ENCODE measurements at regions not wholly inside any gene's neighbourhood (a gene's known extent, or its start where the extent isn't known, plus 50 kb on each side); places are given as distances from the start of the nearest gene placed in this dataset.

GRCh38 chr5:68543212-68543611 lies 327.7 kb downstream of the PIK3R1 start:
- DNase-seq: no peak

- no peak for DNase-seq
Observed at GRCh38 chr5:68544091-68544647, 328.6 kb downstream of the PIK3R1 start.

- no peak for DNase-seq
Observed at GRCh38 chr5:68544648-68545552, 329.3 kb downstream of the PIK3R1 start.

- no peak for DNase-seq
Observed at GRCh38 chr5:68545636-68546295, 330.2 kb downstream of the PIK3R1 start.

- no peak for DNase-seq
Observed at GRCh38 chr5:68547056-68547455, 331.5 kb downstream of the PIK3R1 start.

- DNase-seq: no peak
Observed at GRCh38 chr5:68547622-68548021, 332.1 kb downstream of the PIK3R1 start.

GRCh38 chr5:68548959-68549676 lies 333.6 kb downstream of the PIK3R1 start:
- DNase-seq: no peak

- no peak for DNase-seq
Observed at GRCh38 chr5:68550015-68550414, 334.5 kb downstream of the PIK3R1 start.

- DNase-seq: no peak
Observed at GRCh38 chr5:68551436-68551835, 335.9 kb downstream of the PIK3R1 start.

- DNase-seq: no peak
Observed at GRCh38 chr5:68554571-68555279, 339.2 kb downstream of the PIK3R1 start.

GRCh38 chr5:68555907-68556681 lies 340.5 kb downstream of the PIK3R1 start:
- no peak for DNase-seq

- no peak for DNase-seq
Observed at GRCh38 chr5:68557162-68557936, 341.8 kb downstream of the PIK3R1 start.

GRCh38 chr5:68562308-68562707 lies 346.8 kb downstream of the PIK3R1 start:
- no peak for DNase-seq

GRCh38 chr5:68565427-68565826 lies 349.9 kb downstream of the PIK3R1 start:
- DNase-seq: no peak

GRCh38 chr5:68576805-68577204 lies 361.2 kb downstream of the PIK3R1 start:
- DNase-seq: no peak

- no peak for DNase-seq
Observed at GRCh38 chr5:68582284-68582683, 366.7 kb downstream of the PIK3R1 start.

GRCh38 chr5:68587171-68587570 lies 371.6 kb downstream of the PIK3R1 start:
- DNase-seq: no peak

GRCh38 chr5:68591850-68592249 lies 376.3 kb downstream of the PIK3R1 start:
- no peak for DNase-seq

GRCh38 chr5:68592351-68592750 lies 376.8 kb downstream of the PIK3R1 start:
- DNase-seq: no peak

GRCh38 chr5:68593211-68593671 lies 377.7 kb downstream of the PIK3R1 start:
- DNase-seq: no peak

- DNase-seq: no peak
Observed at GRCh38 chr5:68612972-68613371, 397.4 kb downstream of the PIK3R1 start.
